HG03439 (cell line): ENCODE measurements at regions not wholly inside any gene's neighbourhood (a gene's known extent, or its start where the extent isn't known, plus 50 kb on each side); places are given as distances from the start of the nearest gene placed in this dataset.

Experiments
- ATAC-seq: cut with Tn5 transposase; IDR thresholded peaks from one replicate; pipeline ENCODE4 v1.9.1; 2021; ENCODE audit warnings: mild to moderate bottlenecking, moderate library complexity; ENCODE audit not compliant: unreplicated experiment

GRCh38 chr20:40806929-40807820 lies 118.1 kb upstream of the MAFB start:
- ATAC-seq: no peak

GRCh38 chr20:40807821-40808170 lies 118.8 kb upstream of the MAFB start:
- no peak for ATAC-seq

- ATAC-seq: no peak
These were observed 119.9 kb upstream of the MAFB start for GRCh38 chr20:40808936-40809335.

GRCh38 chr20:40809361-40809760 lies 120.3 kb upstream of the MAFB start:
- no peak for ATAC-seq

GRCh38 chr20:40810332-40811000 lies 121.4 kb upstream of the MAFB start:
- no peak for ATAC-seq

- ATAC-seq: no peak
These were observed 122.0 kb upstream of the MAFB start for GRCh38 chr20:40811004-40811403.

GRCh38 chr20:40811660-40812414 lies 122.8 kb upstream of the MAFB start:
- no peak for ATAC-seq

- no peak for ATAC-seq
These were observed 123.4 kb upstream of the MAFB start for GRCh38 chr20:40812415-40812925.

- ATAC-seq: no peak
These were observed 124.0 kb upstream of the MAFB start for GRCh38 chr20:40813029-40813431.

GRCh38 chr20:40813708-40814630 lies 124.9 kb upstream of the MAFB start:
- ATAC-seq: no peak

GRCh38 chr20:40814631-40814960 lies 125.6 kb upstream of the MAFB start:
- no peak for ATAC-seq

- ATAC-seq: no peak
These were observed 126.4 kb upstream of the MAFB start for GRCh38 chr20:40815156-40816038.

- no peak for ATAC-seq
These were observed 127.0 kb upstream of the MAFB start for GRCh38 chr20:40816039-40816352.

GRCh38 chr20:40821429-40821828 lies 132.4 kb upstream of the MAFB start:
- no peak for ATAC-seq

- ATAC-seq: no peak
These were observed 137.7 kb upstream of the MAFB start for GRCh38 chr20:40826699-40827098.

- no peak for ATAC-seq
These were observed 146.3 kb upstream of the MAFB start for GRCh38 chr20:40835321-40835720.

- no peak for ATAC-seq
These were observed 149.5 kb upstream of the MAFB start for GRCh38 chr20:40838509-40838908.

GRCh38 chr20:40843251-40843650 lies 154.2 kb upstream of the MAFB start:
- ATAC-seq: no peak

GRCh38 chr20:40844332-40844731 lies 155.3 kb upstream of the MAFB start:
- no peak for ATAC-seq

GRCh38 chr20:40848096-40848495 lies 159.1 kb upstream of the MAFB start:
- ATAC-seq: no peak
